ENCODE measurements at regions not wholly inside any gene's neighbourhood (a gene's known extent, or its start where the extent isn't known, plus 50 kb on each side); places are given as distances from the start of the nearest gene placed in this dataset.

- intact Hi-C loops (cut with micrococcal nuclease), result loop anchor here (10.0 kb wide), 1 partner anchor 1624 kb away; no protein-coding TSS in a partner anchor
- ChIA-PET CTCF (interaction anchor here (1.7 to 3.0 kb wide), 4 partner anchors 270 to 419 kb away, joined by 5 to 27 read pairs (median 13); no protein-coding TSS in a partner anchor), POLR2A (interaction anchor here (0.6 kb wide), 1 partner anchor 254 kb away, joined by 4 read pairs; no protein-coding TSS in a partner anchor)
- DNase-seq, result no peak
- Mint-ChIP-seq H3K4me1 (no peaks in the 10 kb centered on the region), H3K4me3 (no peak overlapping the region), H3K36me3 (ENCODE audit: low read depth) (no peaks in the 10 kb centered on the region), H3K27me3 (peaks cover 14% of the 10 kb centered on the region), H3K9me3 (no peaks in the 10 kb centered on the region), H3K27ac (no peak overlapping the region)
- ATAC-seq (ENCODE audit: low read depth), result no peak
- TF ChIP-seq CTCF (IDR thresholded peaks at IDR 0.05), result no peak
These were observed 209.4 kb upstream of the UGT8 start for GRCh38 chr4:114389070-114389685.

GRCh38 chr4:114393295-114394038 is 205.1 kb upstream of the UGT8 start:
- ChIA-PET POLR2A (no interaction called here), CTCF (interaction anchor here (1.2 to 1.4 kb wide), 3 partner anchors 265 to 301 kb away, joined by 3 to 4 read pairs (median 3); no protein-coding TSS in a partner anchor)
- DNase-seq (no peak), ATAC-seq (ENCODE audit: low read depth) (no peak)
- intact Hi-C loops (cut with micrococcal nuclease), result no loop called here
- H3K27ac Mint-ChIP-seq, result no peak overlapping the region
- peaks cover 13% of the 10 kb centered on the region for H3K27me3 Mint-ChIP-seq
- H3K36me3 Mint-ChIP-seq (ENCODE audit: low read depth), result no peaks in the 10 kb centered on the region
- no peak overlapping the region for H3K4me3 Mint-ChIP-seq
- no peak for TF ChIP-seq CTCF (IDR thresholded peaks at IDR 0.05)
- no peaks in the 10 kb centered on the region for H3K9me3 Mint-ChIP-seq
- no peaks in the 10 kb centered on the region for H3K4me1 Mint-ChIP-seq

GRCh38 chr4:114396808-114397207 is 201.8 kb upstream of the UGT8 start:
- Mint-ChIP-seq H3K9me3 (no peaks in the 10 kb centered on the region), H3K4me1 (no peaks in the 10 kb centered on the region), H3K27me3 (peaks cover 8% of the 10 kb centered on the region), H3K4me3 (no peak overlapping the region), H3K36me3 (ENCODE audit: low read depth) (no peaks in the 10 kb centered on the region), H3K27ac (no peak overlapping the region)
- TF ChIP-seq CTCF (IDR thresholded peaks at IDR 0.05), result no peak
- DNase-seq (no peak), ATAC-seq (ENCODE audit: low read depth) (no peak)
- CTCF ChIA-PET, result interaction anchor here (0.7 to 1.4 kb wide), 3 partner anchors 12 to 411 kb away, joined by 3 to 4 read pairs (median 3); no protein-coding TSS in a partner anchor
- intact Hi-C loops (cut with micrococcal nuclease), result no loop called here
- POLR2A ChIA-PET, result no interaction called here

- Mint-ChIP-seq H3K27me3 (peaks cover 10% of the 10 kb centered on the region), H3K36me3 (ENCODE audit: low read depth) (no peaks in the 10 kb centered on the region), H3K9me3 (no peaks in the 10 kb centered on the region), H3K4me3 (no peak overlapping the region), H3K27ac (no peak overlapping the region), H3K4me1 (no peaks in the 10 kb centered on the region)
- no peak for DNase-seq
- CTCF ChIA-PET, result interaction anchor here (1.1 kb wide), 1 partner anchor 11 kb away, joined by 3 read pairs; no protein-coding TSS in a partner anchor
- intact Hi-C loops (cut with micrococcal nuclease), result no loop called here
- no peak for TF ChIP-seq CTCF (IDR thresholded peaks at IDR 0.05)
- no peak for ATAC-seq (ENCODE audit: low read depth)
- POLR2A ChIA-PET, result no interaction called here
These were observed 200.2 kb upstream of the UGT8 start for GRCh38 chr4:114398410-114398809.

- intact Hi-C loops (cut with micrococcal nuclease), result no loop called here
- Mint-ChIP-seq H3K36me3 (ENCODE audit: low read depth) (no peaks in the 10 kb centered on the region), H3K9me3 (no peaks in the 10 kb centered on the region), H3K27ac (no peak overlapping the region), H3K27me3 (peaks cover 10% of the 10 kb centered on the region), H3K4me3 (no peak overlapping the region), H3K4me1 (no peaks in the 10 kb centered on the region)
- TF ChIP-seq CTCF (IDR thresholded peaks at IDR 0.05), result no peak
- CTCF ChIA-PET, result interaction anchor here (1.1 kb wide), 1 partner anchor 11 kb away, joined by 3 read pairs; no protein-coding TSS in a partner anchor
- POLR2A ChIA-PET, result no interaction called here
- no peak for ATAC-seq (ENCODE audit: low read depth)
- DNase-seq, result no peak
These were observed 199.5 kb upstream of the UGT8 start for GRCh38 chr4:114399105-114399504.
